PC-9 (cell line): ENCODE measurements at regions not wholly inside any gene's neighbourhood (a gene's known extent, or its start where the extent isn't known, plus 50 kb on each side); places are given as distances from the start of the nearest gene placed in this dataset.

ENCODE experiments used
- BruUV-seq: library from RNA; stranded (reverse); fragments of 400-500 nt; replicated peaks from 2 replicates; lab custom pipeline; 2021; lab: Mats Ljungman, UMichigan
- CTCF ChIA-PET: fragments of 300-600 bp; sonication (Branson Sonifier 250); formaldehyde crosslinking; loops from one replicate; lab custom pipeline; 2022; ENCODE audit warnings: antibody characterized with exemption; lab: Charles Lee
- POLR2A ChIA-PET: fragments of 300-600 bp; sonication (Branson Sonifier 250); formaldehyde crosslinking; loops from one replicate; lab custom pipeline; 2022; ENCODE audit warnings: antibody characterized with exemption; ENCODE audit not compliant: unreplicated experiment; lab: Charles Lee
- DNase-seq, 2 experiments: peaks; one replicate each; pipeline versions ENCODE4 v3.0.0 to v3.0.0-alpha.2; 2015 to 2022; ENCODE audit warnings: mixed read lengths in 1 of 2
- H2AFZ ChIP-seq: fragments of 200-600 bp; sonication (generic); 2 replicates; pipeline ENCODE4 v1.8.1; 2017; ENCODE audit warnings: antibody characterized with exemption
- H3F3A ChIP-seq: fragments of 200-600 bp; sonication (generic); 2 replicates; pipeline ENCODE4 v1.8.1; 2017; ENCODE audit warnings: antibody characterized with exemption, mild to moderate bottlenecking, low read depth; ENCODE audit not compliant: insufficient read depth
- H3K27ac ChIP-seq: fragments of 200-600 bp; sonication (generic); 2 replicates; pipeline ENCODE4 v1.6.1; 2016; ENCODE audit warnings: mixed run types
- H3K27me3 ChIP-seq: fragments of 200-600 bp; sonication (generic); 2 replicates; pipeline ENCODE4 v1.6.1; 2016; ENCODE audit warnings: low read depth, mixed run types; ENCODE audit not compliant: insufficient read depth
- H3K36me3 ChIP-seq: fragments of 200-600 bp; sonication (generic); 2 replicates; pipeline ENCODE4 v1.6.1; 2016; ENCODE audit warnings: low read depth, mixed run types
- H3K4me1 ChIP-seq: fragments of 200-600 bp; sonication (generic); replicated peaks from 2 replicates; pipeline ENCODE4 v1.6.1; 2016; ENCODE audit warnings: mixed run types; ENCODE audit not compliant: insufficient read depth
- H3K4me2 ChIP-seq: fragments of 200-600 bp; sonication (generic); 2 replicates; pipeline ENCODE4 v1.6.1; 2017; ENCODE audit warnings: mixed run types
- H3K4me3 ChIP-seq: fragments of 200-600 bp; sonication (generic); 2 replicates; pipeline ENCODE4 v1.6.1; 2016; ENCODE audit warnings: mixed run types
- H3K79me2 ChIP-seq: fragments of 200-600 bp; sonication (generic); 2 replicates; pipeline ENCODE4 v1.6.1; 2017; ENCODE audit warnings: low read depth, mixed run types
- H3K9me2 ChIP-seq: fragments of 200-600 bp; sonication (generic); 2 replicates; pipeline ENCODE4 v1.8.1; 2017; ENCODE audit warnings: mild to moderate bottlenecking; ENCODE audit not compliant: insufficient read depth
- H3K9me3 ChIP-seq: fragments of 200-600 bp; sonication (generic); 2 replicates; pipeline ENCODE4 v1.8.1; 2016; ENCODE audit warnings: low read depth; ENCODE audit not compliant: insufficient read depth
- H4K20me1 ChIP-seq: fragments of 200-600 bp; sonication (generic); 2 replicates; pipeline ENCODE4 v1.8.1; 2017; ENCODE audit not compliant: insufficient read depth
- EZH2 ChIP-seq: fragments of 200-600 bp; sonication (generic); IDR thresholded peaks from 2 replicates; pipeline ENCODE4 v1.8.0; 2017; ENCODE audit warnings: antibody characterized with exemption, low read depth
- intact Hi-C: fragments of 100-400 bp; cut with micrococcal nuclease; formaldehyde crosslinking; loops from one replicate; pipeline ENCODE4 v1.10.0; 2022; ENCODE audit not compliant: unreplicated experiment
- TF ChIP-seq, protein P1 (sequence below): fragments of 200-600 bp; sonication (generic); conservative IDR thresholded peaks from 2 replicates; pipeline ENCODE4 v1.6.1; 2017; ENCODE audit warnings: mixed run types, antibody characterized with exemption, mild to moderate bottlenecking, moderate library complexity

DNA sequence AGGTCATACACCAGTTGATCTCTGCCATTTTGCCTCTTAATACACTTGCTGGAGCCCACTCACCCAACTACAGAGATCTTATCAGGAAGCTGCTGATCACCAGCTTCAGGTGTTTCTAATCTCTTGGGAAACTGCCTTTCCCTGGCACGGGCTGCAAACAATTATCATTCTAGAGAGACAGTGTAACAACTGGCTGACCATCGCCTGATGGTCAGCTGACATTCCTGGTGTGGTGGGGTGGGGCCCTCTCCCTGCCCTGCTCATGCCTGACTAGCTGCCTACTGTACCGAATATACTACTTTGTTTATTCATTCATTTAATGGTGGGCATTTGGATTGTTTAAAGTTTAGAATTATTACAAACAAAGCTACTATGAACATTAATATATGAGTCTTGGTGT, 311.5 kb downstream of the CBLN2 start:
- Histone ChIP-seq H3K4me3 (no peak overlapping the region), H4K20me1 (no peaks in the 10 kb centered on the region), H2AFZ (no peak overlapping the region), H3K9me2 (no peaks in the 10 kb centered on the region), H3K27ac (no peak overlapping the region), H3K4me2 (no peak overlapping the region), H3K9me3 (no peaks in the 10 kb centered on the region), H3K36me3 (no peaks in the 10 kb centered on the region), H3K27me3 (no peaks in the 10 kb centered on the region), H3K79me2 (no peaks in the 10 kb centered on the region), H3F3A (no peaks in the 10 kb centered on the region), H3K4me1 (no peaks in the 10 kb centered on the region)
- POLR2A ChIA-PET: no interaction called here
- intact Hi-C loops: no loop called here
- BruUV-seq: no TSS peak
- no peak for DNase-seq
- CTCF ChIA-PET: no interaction called here
- TF ChIP-seq EZH2: no peak

DNA sequence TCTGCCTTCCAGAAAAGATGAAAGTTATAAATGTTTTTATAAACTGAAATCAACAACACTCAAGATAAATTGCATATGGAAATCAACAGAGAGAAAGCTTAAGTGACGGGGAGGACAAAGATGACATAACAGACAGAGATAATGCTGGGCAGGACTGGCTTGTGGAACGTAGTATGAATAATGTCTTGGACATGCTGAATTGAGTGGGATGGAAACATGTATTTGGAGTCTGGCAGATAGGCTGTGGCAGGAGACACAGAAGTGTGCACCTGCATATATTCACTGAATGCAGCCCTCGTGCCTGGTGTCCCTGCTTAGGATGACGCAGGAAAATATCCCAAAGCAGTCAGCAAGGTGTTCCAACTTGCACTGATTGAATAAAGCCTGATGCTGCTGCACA, 318.2 kb downstream of the CBLN2 start:
- H3K79me2 ChIP-seq: no peaks in the 10 kb centered on the region
- no peak overlapping the region for H3K27ac ChIP-seq
- H3K4me1 ChIP-seq: no peaks in the 10 kb centered on the region
- no peak overlapping the region for H3K4me2 ChIP-seq
- H4K20me1 ChIP-seq: no peaks in the 10 kb centered on the region
- no peak for DNase-seq
- no peaks in the 10 kb centered on the region for H3F3A ChIP-seq
- ChIA-PET CTCF (no interaction called here), POLR2A (no interaction called here)
- TF ChIP-seq, protein P1, sequence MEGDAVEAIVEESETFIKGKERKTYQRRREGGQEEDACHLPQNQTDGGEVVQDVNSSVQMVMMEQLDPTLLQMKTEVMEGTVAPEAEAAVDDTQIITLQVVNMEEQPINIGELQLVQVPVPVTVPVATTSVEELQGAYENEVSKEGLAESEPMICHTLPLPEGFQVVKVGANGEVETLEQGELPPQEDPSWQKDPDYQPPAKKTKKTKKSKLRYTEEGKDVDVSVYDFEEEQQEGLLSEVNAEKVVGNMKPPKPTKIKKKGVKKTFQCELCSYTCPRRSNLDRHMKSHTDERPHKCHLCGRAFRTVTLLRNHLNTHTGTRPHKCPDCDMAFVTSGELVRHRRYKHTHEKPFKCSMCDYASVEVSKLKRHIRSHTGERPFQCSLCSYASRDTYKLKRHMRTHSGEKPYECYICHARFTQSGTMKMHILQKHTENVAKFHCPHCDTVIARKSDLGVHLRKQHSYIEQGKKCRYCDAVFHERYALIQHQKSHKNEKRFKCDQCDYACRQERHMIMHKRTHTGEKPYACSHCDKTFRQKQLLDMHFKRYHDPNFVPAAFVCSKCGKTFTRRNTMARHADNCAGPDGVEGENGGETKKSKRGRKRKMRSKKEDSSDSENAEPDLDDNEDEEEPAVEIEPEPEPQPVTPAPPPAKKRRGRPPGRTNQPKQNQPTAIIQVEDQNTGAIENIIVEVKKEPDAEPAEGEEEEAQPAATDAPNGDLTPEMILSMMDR: no peak
- no peak for TF ChIP-seq EZH2
- H2AFZ ChIP-seq: no peak overlapping the region
- no peak overlapping the region for H3K4me3 ChIP-seq
- no peaks in the 10 kb centered on the region for H3K9me2 ChIP-seq
- H3K27me3 ChIP-seq: no peaks in the 10 kb centered on the region
- no peaks in the 10 kb centered on the region; the same call in 1 of the 2 replicates for H3K9me3 ChIP-seq
- no peaks in the 10 kb centered on the region for H3K36me3 ChIP-seq
- intact Hi-C loops: no loop called here
- no TSS peak for BruUV-seq

DNA sequence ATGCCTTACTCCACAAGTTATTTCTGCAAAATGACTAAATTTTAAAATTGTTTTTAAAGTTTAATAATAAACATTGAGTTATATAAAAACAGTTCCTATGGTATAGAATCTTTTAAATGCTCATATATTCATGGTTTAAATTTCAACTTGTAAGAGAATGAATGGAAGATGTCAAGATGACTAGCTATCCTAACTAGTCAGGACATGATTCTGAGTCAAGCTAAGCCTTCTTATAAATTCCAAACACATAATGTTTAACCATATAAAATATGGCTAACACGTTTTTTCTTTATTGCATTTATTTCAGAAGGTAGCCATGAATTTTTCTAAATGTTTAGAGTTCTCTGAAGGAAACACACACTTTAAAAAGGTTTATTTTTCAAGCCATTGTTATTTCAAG, 320.4 kb downstream of the CBLN2 start:
- no peak overlapping the region for H3K4me3 ChIP-seq
- BruUV-seq: no TSS peak
- no peak overlapping the region for H3K4me2 ChIP-seq
- no peaks in the 10 kb centered on the region for H3K4me1 ChIP-seq
- TF ChIP-seq EZH2: no peak
- TF ChIP-seq, protein P1: no peak
- DNase-seq: no peak
- ChIA-PET POLR2A (no interaction called here), CTCF (no interaction called here)
- H3K27ac ChIP-seq: no peak overlapping the region
- intact Hi-C loops: no loop called here
- H3K9me3 ChIP-seq: no peaks in the 10 kb centered on the region; the same call in 1 of the 2 replicates
- H3F3A ChIP-seq: no peaks in the 10 kb centered on the region
- no peaks in the 10 kb centered on the region for H3K36me3 ChIP-seq
- no peaks in the 10 kb centered on the region for H4K20me1 ChIP-seq
- H3K27me3 ChIP-seq: no peaks in the 10 kb centered on the region
- H3K79me2 ChIP-seq: no peaks in the 10 kb centered on the region
- H2AFZ ChIP-seq: no peak overlapping the region
- no peaks in the 10 kb centered on the region for H3K9me2 ChIP-seq

DNA sequence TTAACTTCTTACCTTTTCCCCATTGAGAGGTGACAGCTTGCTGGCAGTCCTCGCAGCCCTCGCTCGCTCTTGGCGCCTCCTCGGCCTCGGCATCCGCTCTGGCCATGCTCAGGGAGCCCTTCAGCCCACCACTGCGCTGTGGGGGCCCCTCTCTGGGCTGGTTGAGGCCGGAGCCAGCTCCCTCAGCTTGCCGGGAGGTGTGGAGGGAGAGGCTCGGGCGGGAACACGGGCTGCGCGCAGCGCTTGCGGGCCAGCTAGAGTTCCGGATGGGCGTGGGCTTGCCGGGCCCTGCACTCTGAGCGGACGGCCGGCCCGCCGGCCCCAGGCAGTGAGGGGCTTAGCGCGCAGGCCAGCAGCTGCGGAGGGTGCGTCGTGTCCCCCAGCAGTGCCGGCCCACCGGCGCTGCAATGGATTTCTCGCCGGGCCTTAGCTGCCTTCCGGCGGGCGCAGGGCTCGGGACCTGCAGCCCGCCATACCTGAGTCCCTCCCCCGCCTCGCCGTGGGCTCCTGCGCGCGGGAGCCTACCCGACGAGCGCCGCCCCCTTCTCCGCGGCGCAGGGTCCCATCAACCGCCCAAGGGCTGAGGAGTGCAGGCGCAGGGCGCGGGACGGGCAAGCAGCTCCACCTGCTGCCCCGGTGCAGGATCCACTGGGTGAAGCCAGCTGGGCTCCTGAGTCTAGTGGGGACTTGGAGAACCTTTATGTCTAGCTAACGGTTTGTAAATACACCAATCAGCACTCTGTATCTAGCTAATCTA, 335.0 kb downstream of the CBLN2 start:
- no peak for TF ChIP-seq EZH2
- TF ChIP-seq, protein P1: no peak
- Histone ChIP-seq H3F3A (no peaks in the 10 kb centered on the region), H4K20me1 (no peaks in the 10 kb centered on the region), H3K9me2 (no peaks in the 10 kb centered on the region), H3K4me1 (no peaks in the 10 kb centered on the region), H3K36me3 (no peaks in the 10 kb centered on the region), H3K27me3 (no peaks in the 10 kb centered on the region), H3K27ac (no peak overlapping the region), H3K79me2 (no peaks in the 10 kb centered on the region), H2AFZ (no peak overlapping the region), H3K9me3 (no peaks in the 10 kb centered on the region), H3K4me3 (no peak overlapping the region), H3K4me2 (no peak overlapping the region)
- no peak for DNase-seq
- no TSS peak for BruUV-seq
- CTCF ChIA-PET: no interaction called here
- intact Hi-C loops: no loop called here
- POLR2A ChIA-PET: no interaction called here
